Superior temporal gyrus (tissue), 1 donor: ENCODE measurements at regions not wholly inside any gene's neighbourhood (a gene's known extent, or its start where the extent isn't known, plus 50 kb on each side); places are given as distances from the start of the nearest gene placed in this dataset.
"Not testable (repeated sequence)": the region's sequence is repeated elsewhere in the genome, so short reads cannot be mapped to it uniquely, and the experiment has no call there.

Source experiments
- DNase-seq: peaks from one replicate; pipeline ENCODE4 v3.0.0-alpha.2; 2016; ENCODE audit errors: extremely low spot score

DNA sequence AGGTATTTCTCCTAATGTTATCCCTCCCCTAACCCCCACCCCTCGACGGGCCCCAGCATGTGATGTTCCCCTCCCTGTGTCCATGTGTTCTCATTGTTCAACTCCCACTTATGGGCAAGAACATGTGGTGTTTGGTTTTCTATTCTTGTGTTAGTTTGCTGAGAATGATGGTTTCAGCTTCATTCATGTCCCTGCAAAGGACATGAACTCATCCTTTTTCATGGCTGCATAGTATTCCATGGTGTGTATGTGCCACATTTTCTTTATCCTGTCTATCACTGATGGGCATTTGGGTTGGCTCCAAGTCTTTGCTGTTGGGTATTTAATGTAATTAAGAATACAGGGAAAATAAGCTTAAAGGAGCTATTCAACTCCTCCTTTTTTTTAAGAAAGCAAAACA lies 1030.4 kb downstream of the PCDH7 start:
- DNase-seq, result not testable (repeated sequence)

DNA sequence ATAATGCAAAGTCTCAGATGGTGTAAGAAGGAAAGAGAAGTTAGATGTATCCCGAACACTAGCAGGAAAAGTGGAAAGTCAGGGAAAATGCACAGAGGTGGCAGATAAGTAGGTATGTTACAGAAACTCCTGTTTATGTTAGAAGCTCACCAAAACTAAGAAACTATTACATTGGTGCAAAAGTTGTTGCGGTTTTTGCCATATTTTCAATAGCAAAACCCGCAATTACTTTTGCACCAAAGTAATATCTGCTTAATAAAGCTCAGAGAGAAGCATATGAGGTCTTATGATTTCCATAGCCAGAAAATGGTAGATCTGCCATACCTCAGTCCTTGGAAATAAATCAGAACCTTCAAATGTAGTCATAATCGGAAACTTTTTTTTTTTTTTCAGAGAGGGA lies 1035.6 kb downstream of the PCDH7 start:
- DNase-seq, result no peak

DNA sequence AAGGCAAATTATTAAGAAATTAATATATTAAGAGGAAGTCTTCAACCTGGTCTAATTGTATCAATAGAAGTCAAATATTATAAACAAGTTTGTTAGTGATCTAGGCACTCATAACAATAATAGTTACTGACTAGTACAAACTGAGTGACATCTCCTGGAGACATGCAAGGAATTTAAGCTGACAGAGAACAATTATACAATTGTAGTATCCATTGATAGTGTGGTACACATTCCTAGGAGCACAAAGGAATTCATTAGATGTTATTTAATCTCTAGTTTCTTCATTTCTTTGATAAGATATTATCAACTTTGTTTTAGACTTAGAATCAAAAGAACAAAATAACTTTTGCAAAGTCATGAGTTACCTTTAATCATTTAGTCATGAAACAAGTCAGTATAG lies 1048.6 kb downstream of the PCDH7 start:
- DNase-seq, result no peak

DNA sequence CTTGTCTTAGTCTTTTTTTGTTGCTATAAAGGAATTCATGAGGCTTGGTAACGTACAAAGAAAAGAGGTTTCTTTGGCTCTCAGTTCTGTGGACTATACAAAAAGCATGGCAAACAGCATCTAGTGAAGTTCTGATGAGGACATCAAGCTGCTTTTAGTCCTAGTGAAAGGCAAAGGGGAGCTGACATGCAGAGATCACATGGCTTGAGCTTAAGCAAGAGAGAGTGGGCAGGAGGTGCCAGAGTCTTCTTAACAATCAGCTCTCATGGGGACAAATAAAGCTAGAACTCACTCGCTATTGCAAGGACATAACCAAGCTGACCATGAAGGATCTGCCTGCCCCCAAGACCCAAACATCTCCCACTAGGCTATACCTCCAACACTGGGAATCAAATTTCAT lies 1063.1 kb downstream of the PCDH7 start:
- no peak for DNase-seq

- no peak for DNase-seq
Measured at GRCh38 chr4:31784558-31784957, 1064.4 kb downstream of the PCDH7 start.

DNA sequence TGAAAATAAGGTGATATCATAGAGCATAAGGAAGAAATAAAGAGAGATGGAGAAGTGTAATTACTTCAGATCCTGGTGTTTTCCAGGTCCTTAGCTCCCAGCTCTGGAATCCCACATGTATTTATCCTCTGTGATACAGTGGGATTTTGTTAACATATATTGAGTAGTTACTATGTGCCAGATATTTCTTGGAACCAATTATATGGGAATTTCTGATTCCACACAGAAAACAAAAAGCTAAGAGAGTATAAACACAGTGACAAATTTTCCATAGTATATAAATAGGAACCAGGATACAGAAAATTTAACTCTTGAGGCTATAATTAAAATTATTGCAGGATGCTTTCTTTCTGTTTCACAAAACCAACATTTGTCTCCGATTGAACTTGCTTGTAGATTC lies 1067.5 kb downstream of the PCDH7 start:
- DNase-seq, result no peak

- no peak for DNase-seq
Measured at GRCh38 chr4:31788676-31789075, 1068.5 kb downstream of the PCDH7 start.

DNA sequence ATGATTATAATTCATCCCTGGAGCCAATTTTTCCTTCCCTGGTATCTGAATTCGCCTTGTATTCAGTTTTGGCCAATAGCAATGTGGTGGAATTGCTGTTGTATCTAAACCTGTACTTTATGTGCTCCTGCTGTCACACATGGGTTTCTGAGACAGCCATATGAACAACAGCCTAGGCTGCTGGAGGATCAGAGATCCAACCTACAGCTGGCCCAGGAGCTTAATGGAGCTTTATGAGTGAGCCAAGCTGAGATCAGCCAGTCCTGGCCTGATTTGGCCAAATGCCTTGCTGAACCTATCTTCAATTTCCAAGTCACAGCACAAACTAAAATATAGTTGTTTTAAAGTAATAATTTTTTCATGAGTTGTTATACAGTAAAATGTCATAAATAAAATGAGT lies 1071.5 kb downstream of the PCDH7 start:
- no peak for DNase-seq

DNA sequence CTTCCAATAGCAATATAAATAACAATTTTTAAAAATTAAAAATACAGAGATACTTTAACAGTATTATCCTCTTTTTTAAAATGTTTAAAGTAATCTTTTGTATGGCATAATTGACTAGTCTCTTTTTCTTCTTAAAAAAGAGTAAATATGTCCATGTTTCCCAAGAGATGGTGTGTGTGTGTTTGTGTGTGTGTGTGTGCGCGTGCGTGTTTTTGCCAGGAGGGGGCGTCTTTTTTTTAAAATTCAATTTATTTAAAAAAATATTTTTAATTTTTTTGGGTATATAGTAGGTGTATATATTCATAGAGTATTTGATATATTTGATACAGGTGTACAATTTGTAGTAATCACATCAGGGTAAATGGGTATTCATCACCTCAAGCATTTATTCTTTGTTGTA lies 1073.7 kb downstream of the PCDH7 start:
- no peak for DNase-seq

DNA sequence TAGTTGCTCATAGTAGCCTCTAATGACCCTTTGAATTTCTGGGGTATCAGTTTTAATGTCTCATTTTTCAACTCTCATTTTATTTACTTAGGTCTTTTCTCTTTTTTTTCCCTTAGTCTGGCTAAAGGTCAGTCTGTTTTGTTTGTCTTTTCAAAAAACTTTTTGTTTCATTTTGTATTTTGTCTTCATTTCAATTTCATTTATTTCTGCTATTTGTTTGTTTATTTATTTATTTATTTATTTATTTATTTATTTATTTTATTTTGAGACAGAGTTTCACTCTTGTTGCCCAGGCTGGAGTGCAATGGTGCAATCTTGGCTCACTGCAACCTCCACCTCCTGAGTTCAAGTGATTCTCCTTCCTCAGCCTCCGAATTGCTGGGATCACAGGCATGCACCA lies 1076.9 kb downstream of the PCDH7 start:
- DNase-seq, result not testable (repeated sequence)

DNA sequence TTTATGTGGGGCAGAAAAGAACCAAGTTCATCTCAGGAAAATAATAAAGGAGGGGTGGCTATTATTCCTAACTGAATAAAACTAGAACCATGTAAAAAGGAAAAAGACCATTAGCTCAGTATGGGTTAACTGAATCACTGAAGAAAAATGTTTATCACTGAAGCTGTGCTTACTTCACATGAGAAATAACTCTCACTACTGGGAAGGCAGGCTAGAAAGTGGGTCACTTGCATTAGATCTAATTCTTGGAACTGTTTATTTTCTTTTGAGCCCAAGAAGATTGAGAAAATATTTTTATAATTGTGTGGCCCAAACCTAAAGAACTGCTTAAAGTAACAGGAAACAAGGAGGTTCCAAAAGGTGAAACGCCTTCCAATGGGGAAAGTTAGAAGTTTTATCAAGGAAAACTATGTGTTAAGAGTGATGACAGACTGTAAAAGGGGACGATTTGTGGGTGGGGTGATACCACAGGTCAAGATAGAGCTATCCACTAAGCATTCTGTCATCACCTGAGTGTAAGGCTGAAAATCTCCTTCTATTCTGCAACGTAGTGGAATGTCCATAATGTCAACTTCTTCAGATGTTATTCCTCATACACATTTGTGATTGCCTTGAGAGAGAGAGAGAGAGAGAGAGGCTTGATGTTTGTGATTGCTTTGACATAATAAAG lies 1083.5 kb downstream of the PCDH7 start:
- DNase-seq, result no peak

GRCh38 chr4:31807036-31807435 lies 1086.9 kb downstream of the PCDH7 start:
- DNase-seq, result no peak

DNA sequence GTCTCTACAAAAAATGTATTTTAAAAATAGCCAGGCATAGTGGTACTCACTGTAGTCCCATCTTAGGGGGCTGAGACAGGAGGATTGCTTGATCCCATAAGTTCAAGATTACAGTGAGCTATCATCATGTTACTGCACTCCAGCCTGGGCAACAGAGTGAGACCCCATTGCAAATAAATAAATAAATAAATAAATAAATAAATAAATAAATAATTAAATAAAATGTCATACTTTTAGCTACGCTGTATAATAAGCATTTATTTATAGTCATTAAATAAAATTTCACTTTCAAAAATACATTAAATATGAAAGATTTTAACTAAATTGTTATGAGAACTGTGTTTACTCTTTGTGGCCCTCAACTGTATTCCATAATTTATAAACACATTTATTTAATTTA lies 1124.2 kb downstream of the PCDH7 start:
- no peak for DNase-seq

- no peak for DNase-seq
Measured at GRCh38 chr4:31851946-31852345, 1131.8 kb downstream of the PCDH7 start.

DNA sequence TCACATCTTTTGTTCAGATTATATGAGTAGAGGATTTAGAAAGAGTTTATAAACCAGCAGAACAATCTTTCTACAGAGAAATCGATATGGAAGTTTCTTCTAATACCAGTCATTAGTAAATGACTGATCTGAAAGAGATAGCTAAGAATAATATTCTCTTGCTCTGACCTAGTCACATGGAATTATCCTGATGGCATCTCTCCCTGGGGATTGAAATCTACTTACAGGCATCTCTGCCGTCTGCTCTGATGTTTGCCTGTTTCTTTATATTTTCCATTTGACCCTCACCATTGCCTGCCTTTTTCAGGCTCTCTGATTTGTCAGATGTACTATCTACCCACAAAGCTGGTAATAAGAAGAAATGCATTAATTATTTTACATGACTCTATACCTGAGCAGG lies 1157.3 kb downstream of the PCDH7 start:
- no peak for DNase-seq

DNA sequence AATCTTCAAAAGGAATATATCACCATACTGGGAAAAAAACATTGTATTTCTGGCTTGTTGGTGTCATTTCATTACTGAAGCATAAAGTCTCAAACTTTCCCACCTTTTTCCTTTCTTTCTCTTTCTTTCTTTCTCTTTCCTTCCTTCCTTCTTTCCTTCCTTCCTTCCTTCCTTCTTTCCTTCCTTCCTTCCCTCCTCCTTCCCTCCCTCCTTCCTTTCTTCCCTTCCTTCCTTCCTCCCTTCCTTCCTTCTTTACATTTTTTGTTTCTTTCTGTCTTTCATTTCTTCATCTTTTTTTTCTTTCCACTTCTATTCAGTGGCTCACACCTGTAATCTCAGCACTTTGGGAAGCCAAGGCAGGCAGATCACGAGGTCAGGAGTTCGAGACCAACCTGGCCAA lies 1160.7 kb downstream of the PCDH7 start:
- DNase-seq, result not testable (repeated sequence)

GRCh38 chr4:31896349-31896748 lies 1176.2 kb downstream of the PCDH7 start:
- no peak for DNase-seq

DNA sequence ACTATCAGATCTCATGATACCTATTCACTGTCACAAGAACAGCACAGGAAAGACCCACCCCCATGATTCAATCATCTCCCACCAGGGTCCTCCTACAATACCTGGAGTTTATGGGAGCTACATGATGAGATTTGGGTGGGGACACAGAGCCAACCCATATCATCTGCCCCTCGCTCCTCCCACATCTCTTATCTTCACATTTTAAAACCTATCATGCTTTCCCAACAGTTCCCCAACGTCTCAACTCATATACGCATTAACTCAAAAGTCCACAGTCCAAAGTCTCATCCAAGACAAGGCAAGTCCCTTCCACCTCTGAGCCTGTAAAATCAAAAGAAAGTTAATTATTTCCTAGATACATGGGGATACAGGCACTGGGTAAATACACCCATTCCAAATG lies 1185.2 kb downstream of the PCDH7 start:
- no peak for DNase-seq

GRCh38 chr4:31908261-31908660 lies 1188.1 kb downstream of the PCDH7 start:
- no peak for DNase-seq

DNA sequence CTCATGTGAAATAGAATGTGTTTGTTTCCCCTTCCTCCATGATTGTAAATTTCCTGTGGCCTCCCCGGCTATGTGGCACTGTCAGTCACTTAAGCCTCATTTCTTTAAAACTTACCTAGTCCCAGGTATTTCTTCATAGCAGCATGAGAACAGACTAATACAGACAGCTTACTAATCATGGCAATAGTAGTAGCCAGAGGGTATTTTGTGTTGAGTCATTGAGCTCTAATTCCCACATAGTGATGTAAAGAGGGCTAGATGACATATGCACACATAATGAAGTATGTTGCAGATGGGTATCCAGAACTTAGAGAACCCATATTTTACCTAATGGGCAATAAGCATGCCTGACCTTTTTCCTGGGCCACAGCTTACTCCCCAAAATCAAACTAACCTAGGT lies 1197.2 kb downstream of the PCDH7 start:
- no peak for DNase-seq

- no peak for DNase-seq
Measured at GRCh38 chr4:31918891-31919290, 1198.7 kb downstream of the PCDH7 start.

- DNase-seq, result no peak
Measured at GRCh38 chr4:31923634-31924033, 1203.5 kb downstream of the PCDH7 start.

DNA sequence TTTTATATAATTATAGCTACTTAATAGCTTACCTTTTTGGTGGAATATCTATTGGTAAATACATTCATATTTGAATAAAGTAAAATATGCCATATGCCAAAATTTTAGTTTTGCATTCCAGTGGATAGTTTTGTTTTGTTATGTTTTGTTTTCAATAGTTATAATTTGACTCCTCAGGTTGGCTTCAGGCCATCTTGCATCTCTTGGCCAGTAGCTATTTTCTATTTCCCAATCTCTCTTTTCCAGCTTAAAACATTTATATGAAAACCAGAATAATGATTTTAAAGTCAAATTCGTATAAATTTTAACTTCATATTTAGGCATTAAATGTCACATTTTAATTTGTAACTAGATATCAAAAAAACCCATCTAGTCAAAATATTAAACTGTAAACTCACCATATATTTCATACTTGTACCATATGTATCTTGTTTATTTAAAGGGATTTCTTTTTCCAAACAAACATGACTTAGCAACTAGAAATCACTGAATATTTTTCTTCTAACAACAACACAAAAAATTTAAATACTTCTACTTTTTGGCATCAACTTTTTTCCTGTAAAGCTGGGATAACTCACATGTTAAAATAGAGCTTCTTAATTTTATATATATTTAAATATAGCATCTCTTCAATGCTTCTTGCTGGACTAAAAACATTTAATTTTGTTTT lies 1209.6 kb downstream of the PCDH7 start:
- DNase-seq, result no peak

DNA sequence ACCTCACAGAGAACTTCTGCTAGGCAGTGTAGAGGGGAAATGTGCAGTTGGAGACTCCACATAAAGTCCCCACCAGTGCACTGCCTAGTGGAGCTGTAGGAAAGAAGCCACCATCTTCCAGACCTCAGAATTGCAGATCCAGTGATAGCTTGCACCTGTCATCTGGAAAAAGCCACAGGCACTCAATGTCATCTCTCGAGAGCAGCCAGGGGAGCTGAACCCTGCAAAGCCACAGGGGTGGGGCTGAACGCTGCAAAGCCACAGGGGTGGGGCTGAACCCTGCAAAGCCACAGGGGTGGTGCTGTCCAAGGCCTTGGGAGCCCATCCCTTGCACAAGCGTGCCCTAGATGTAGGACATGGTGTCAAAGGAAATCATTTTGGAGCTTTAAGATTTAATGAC lies 1226.3 kb downstream of the PCDH7 start:
- no peak for DNase-seq
